B cell (primary cell): ENCODE measurements at regions not wholly inside any gene's neighbourhood (a gene's known extent, or its start where the extent isn't known, plus 50 kb on each side); places are given as distances from the start of the nearest gene placed in this dataset.

Source experiments
- EZH2 ChIP-seq: IDR thresholded peaks from 2 replicates; pipeline ENCODE4 v1.6.1; 2012; ENCODE audit warnings: borderline replicate concordance, low read depth, mild to moderate bottlenecking, moderate library complexity, low read length; ENCODE audit not compliant: insufficient read depth, poor library complexity, severe bottlenecking
- TF ChIP-seq, protein P1 (sequence below): fragments of 200-600 bp; IDR thresholded peaks from one replicate; pipeline ENCODE4 v1.8.0; 2022; ENCODE audit warnings: antibody characterized with exemption, mild to moderate bottlenecking

DNA sequence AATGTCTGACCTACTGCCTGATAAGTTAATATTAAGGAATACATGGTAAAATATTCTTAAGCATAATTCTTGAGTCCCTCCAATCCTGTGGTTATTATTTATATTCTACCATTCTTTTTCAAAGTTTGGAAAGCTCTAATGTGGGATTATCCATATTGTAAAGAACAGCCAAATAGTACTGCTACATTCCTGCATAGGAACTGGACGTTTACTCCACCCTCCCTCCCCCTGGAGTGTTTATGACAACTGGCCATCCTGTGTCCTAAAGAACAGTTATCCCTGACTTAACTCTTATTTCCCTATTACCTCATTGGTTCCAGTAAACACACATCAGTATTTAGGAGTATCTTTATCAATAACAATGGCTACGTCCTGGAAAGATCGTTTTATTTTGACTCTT is 308.7 kb upstream of the TFAP2D start:
- TF ChIP-seq, protein P1, sequence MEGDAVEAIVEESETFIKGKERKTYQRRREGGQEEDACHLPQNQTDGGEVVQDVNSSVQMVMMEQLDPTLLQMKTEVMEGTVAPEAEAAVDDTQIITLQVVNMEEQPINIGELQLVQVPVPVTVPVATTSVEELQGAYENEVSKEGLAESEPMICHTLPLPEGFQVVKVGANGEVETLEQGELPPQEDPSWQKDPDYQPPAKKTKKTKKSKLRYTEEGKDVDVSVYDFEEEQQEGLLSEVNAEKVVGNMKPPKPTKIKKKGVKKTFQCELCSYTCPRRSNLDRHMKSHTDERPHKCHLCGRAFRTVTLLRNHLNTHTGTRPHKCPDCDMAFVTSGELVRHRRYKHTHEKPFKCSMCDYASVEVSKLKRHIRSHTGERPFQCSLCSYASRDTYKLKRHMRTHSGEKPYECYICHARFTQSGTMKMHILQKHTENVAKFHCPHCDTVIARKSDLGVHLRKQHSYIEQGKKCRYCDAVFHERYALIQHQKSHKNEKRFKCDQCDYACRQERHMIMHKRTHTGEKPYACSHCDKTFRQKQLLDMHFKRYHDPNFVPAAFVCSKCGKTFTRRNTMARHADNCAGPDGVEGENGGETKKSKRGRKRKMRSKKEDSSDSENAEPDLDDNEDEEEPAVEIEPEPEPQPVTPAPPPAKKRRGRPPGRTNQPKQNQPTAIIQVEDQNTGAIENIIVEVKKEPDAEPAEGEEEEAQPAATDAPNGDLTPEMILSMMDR: no peak
- no peak for TF ChIP-seq EZH2
